ENCODE measurements at regions not wholly inside any gene's neighbourhood (a gene's known extent, or its start where the extent isn't known, plus 50 kb on each side); places are given as distances from the start of the nearest gene placed in this dataset.

GRCh38 chr14:101153691-101154090, 250.2 kb upstream of the RTL1 start:
- no peaks in the 10 kb centered on the region for H3F3A ChIP-seq (replicated peaks; ENCODE audit: low read depth)
- no peak overlapping the region for H3K4me3 Mint-ChIP-seq
- DNase-seq (ENCODE audit: low spot score) (no peak), ATAC-seq (no peak)
- H3K27me3 ChIP-seq (ENCODE audit: insufficient read depth) = no peaks in the 10 kb centered on the region
- no peak overlapping the region for H3K4me2 ChIP-seq
- peaks cover 19% of the 10 kb centered on the region; the same call in 2 of the 3 replicates for H3K4me1 Mint-ChIP-seq
- H3K27ac ChIP-seq (ENCODE audit: low read depth) = no peak overlapping the region
- no peaks in the 10 kb centered on the region for H4K20me1 ChIP-seq (replicated peaks; ENCODE audit: insufficient read depth)
- peaks cover 4% of the 10 kb centered on the region; the same call in 2 of the 3 replicates for H3K9me3 Mint-ChIP-seq
- H3K36me3 Mint-ChIP-seq (ENCODE audit: low read depth) = no peaks in the 10 kb centered on the region; the same call in 2 of the 3 replicates
- H3K36me3 ChIP-seq (ENCODE audit: insufficient read depth) = no peaks in the 10 kb centered on the region
- TF ChIP-seq STAT1 (IDR thresholded peaks at IDR 0.05; ENCODE audit: unreplicated experiment) (no peak), ZNF462 (CRISPR knock-in tag; IDR thresholded peaks at IDR 0.05) (no peak), ZNF331 (CRISPR knock-in tag; IDR thresholded peaks at IDR 0.05; ENCODE audit: low read depth) (no peak), ZNF114 (CRISPR knock-in tag; IDR thresholded peaks at IDR 0.05) (no peak)
- H3K27ac Mint-ChIP-seq = no peak overlapping the region
- H3K27me3 Mint-ChIP-seq (ENCODE audit: insufficient read depth, low read depth, poor library complexity) = peaks cover 4% of the 10 kb centered on the region
- no peaks in the 10 kb centered on the region for H3K79me2 ChIP-seq (replicated peaks; ENCODE audit: insufficient read depth)
- no peak overlapping the region for H3K4me3 ChIP-seq
- no peaks in the 10 kb centered on the region for H3K9me2 ChIP-seq (ENCODE audit: insufficient read depth)
- no peak overlapping the region for H2AFZ ChIP-seq
- peaks cover 5% of the 10 kb centered on the region; the same call in 1 of the 2 replicates for H3K4me1 ChIP-seq (ENCODE audit: insufficient read depth)

- Histone ChIP-seq H3F3A (replicated peaks; ENCODE audit: low read depth) (no peaks in the 10 kb centered on the region), H3K4me3 (no peak overlapping the region), H3K27me3 (ENCODE audit: insufficient read depth) (no peaks in the 10 kb centered on the region), H3K79me2 (replicated peaks; ENCODE audit: insufficient read depth) (no peaks in the 10 kb centered on the region), H3K27ac (ENCODE audit: low read depth) (no peak overlapping the region), H2AFZ (no peak overlapping the region), H3K36me3 (ENCODE audit: insufficient read depth) (no peaks in the 10 kb centered on the region), H3K9me2 (ENCODE audit: insufficient read depth) (no peaks in the 10 kb centered on the region), H4K20me1 (replicated peaks; ENCODE audit: insufficient read depth) (no peaks in the 10 kb centered on the region), H3K4me2 (no peak overlapping the region), H3K4me1 (ENCODE audit: insufficient read depth) (peaks cover 5% of the 10 kb centered on the region; the same call in 1 of the 2 replicates)
- ATAC-seq = no peak
- peaks cover 7% of the 10 kb centered on the region for H3K27me3 Mint-ChIP-seq (ENCODE audit: insufficient read depth, low read depth, poor library complexity)
- H3K36me3 Mint-ChIP-seq (ENCODE audit: low read depth) = no peaks in the 10 kb centered on the region; the same call in 2 of the 3 replicates
- H3K27ac Mint-ChIP-seq = no peak overlapping the region
- H3K9me3 Mint-ChIP-seq = peaks cover 6% of the 10 kb centered on the region; the same call in 2 of the 3 replicates
- DNase-seq (ENCODE audit: low spot score) = no peak
- peaks cover 19% of the 10 kb centered on the region for H3K4me1 Mint-ChIP-seq
- no peak overlapping the region for H3K4me3 Mint-ChIP-seq
- no peak for TF ChIP-seq STAT1 (IDR thresholded peaks at IDR 0.05; ENCODE audit: unreplicated experiment)
- no peak for TF ChIP-seq REST (IDR thresholded peaks at IDR 0.05; ENCODE audit: unreplicated experiment)
- TF ChIP-seq ZNF114 (CRISPR knock-in tag; IDR thresholded peaks at IDR 0.05) = no peak
- no peak for TF ChIP-seq EZH2 (IDR thresholded peaks at IDR 0.05; ENCODE audit: low read depth, unreplicated experiment)
- TF ChIP-seq NANOG (IDR thresholded peaks at IDR 0.05; ENCODE audit: borderline replicate concordance) = no peak
- TF ChIP-seq, protein P1, sequence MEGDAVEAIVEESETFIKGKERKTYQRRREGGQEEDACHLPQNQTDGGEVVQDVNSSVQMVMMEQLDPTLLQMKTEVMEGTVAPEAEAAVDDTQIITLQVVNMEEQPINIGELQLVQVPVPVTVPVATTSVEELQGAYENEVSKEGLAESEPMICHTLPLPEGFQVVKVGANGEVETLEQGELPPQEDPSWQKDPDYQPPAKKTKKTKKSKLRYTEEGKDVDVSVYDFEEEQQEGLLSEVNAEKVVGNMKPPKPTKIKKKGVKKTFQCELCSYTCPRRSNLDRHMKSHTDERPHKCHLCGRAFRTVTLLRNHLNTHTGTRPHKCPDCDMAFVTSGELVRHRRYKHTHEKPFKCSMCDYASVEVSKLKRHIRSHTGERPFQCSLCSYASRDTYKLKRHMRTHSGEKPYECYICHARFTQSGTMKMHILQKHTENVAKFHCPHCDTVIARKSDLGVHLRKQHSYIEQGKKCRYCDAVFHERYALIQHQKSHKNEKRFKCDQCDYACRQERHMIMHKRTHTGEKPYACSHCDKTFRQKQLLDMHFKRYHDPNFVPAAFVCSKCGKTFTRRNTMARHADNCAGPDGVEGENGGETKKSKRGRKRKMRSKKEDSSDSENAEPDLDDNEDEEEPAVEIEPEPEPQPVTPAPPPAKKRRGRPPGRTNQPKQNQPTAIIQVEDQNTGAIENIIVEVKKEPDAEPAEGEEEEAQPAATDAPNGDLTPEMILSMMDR (conservative IDR thresholded peaks at IDR 0.05; ENCODE audit: low read depth in 2 of 2) = no peak
- TF ChIP-seq POLR2AphosphoS5 (IDR thresholded peaks at IDR 0.05; ENCODE audit: low read depth) = no peak
- no peak for TF ChIP-seq JUNB (IDR thresholded peaks at IDR 0.05; ENCODE audit: unreplicated experiment)
- TF ChIP-seq CREB1 (CRISPR knock-in tag; IDR thresholded peaks at IDR 0.05; ENCODE audit: low read depth) = no peak
Observed at GRCh38 chr14:101155575-101155974, 252.1 kb upstream of the RTL1 start.
